GM19467 (cell line): ENCODE measurements at regions not wholly inside any gene's neighbourhood (a gene's known extent, or its start where the extent isn't known, plus 50 kb on each side); places are given as distances from the start of the nearest gene placed in this dataset.

Experiments used
- ATAC-seq: cut with Tn5 transposase; IDR thresholded peaks from one replicate; pipeline ENCODE4 v1.9.1; 2021; ENCODE audit warnings: mild to moderate bottlenecking, moderate library complexity; ENCODE audit not compliant: unreplicated experiment

- no peak for ATAC-seq
Measured at GRCh38 chr17:72338304-72338703, 217.5 kb downstream of the SOX9 start.

DNA sequence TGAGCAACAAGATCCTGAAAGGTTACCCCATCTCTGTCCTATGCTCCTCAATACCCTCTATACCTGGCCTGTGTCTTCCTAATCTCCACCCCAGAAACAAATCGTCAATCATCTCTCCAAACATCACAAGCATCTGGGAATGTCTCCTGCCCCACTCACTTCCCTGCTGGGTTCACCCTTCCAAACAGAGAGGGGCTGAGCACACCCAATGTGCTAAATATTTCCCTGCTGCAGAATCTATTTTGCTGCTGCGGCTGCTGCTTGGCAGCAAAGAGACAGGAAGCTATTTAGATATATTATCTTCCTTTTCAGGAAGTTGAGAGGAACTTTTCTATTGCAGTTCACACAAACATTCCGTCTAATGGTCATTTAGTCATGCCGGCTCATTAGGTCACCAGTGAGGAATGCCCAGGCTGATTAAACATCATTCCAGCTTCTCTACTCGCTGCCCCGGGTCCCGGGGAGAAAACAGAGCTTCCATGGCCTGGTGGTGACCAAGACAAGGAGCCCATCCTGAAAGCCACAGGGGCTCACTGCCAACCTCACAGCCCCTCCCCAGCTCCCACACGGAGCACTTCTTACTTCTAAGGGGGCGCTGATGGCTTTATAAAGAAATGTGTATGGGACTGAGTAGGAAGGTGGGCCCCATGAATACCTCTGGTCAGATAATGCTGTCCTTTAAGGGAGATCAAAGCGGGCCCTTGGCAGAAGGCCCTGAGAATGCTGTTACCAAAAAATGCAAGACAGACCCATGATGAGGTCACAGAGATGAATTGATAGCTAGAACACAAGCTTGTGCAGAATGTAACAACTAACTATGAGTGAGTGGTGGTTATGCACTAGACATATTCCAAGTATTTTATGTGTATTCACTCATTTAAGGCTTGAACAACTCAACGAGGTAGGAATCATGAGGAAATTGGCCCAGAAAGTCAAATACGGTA is 218.3 kb downstream of the SOX9 start:
- no peak for ATAC-seq

- no peak for ATAC-seq
Measured at GRCh38 chr17:72340836-72341235, 220.0 kb downstream of the SOX9 start.

DNA sequence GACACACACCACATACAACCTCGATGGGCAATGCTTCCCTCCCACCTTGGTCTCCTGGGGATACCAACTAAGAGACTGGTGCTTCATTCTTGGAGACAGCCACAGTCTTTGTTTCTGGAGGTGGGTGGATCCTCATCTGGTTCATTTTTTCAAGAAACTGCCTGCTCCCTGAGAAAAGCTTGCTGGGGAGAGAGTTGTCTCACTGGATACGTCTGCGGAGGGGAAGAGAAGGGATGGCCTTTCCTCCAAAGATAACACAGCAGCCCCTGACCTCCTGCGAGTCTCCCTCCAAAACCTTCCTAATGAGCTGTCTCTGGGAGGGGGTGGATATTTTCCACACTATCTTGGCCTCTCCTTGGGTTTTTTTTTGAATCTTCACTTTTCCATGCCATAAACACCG is 221.2 kb downstream of the SOX9 start:
- no peak for ATAC-seq

GRCh38 chr17:72342627-72343527 is 222.1 kb downstream of the SOX9 start:
- ATAC-seq, result no peak

DNA sequence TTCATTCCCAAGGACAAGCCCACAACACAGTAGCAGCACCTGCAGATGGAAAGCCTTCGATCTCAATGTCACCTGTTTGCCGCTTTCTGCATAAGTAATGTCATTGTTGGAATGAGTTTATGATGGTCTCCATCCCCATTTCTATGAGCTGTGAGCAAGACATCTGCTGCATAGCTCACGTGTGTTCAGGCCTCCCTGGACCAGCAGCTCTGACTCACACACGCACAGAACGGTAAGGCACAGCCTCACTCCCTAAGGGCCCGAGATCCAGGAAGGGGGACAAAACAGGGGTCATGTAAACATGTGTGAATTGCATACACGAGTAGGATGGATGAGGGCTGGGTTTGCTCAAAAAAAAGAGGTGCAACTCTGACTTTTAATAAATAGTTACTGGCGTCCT is 223.1 kb downstream of the SOX9 start:
- ATAC-seq, result no peak

GRCh38 chr17:72344613-72345012 is 223.8 kb downstream of the SOX9 start:
- no peak for ATAC-seq

GRCh38 chr17:72345088-72345487 is 224.3 kb downstream of the SOX9 start:
- ATAC-seq, result no peak

- no peak for ATAC-seq
Measured at GRCh38 chr17:72345536-72345935, 224.7 kb downstream of the SOX9 start.

DNA sequence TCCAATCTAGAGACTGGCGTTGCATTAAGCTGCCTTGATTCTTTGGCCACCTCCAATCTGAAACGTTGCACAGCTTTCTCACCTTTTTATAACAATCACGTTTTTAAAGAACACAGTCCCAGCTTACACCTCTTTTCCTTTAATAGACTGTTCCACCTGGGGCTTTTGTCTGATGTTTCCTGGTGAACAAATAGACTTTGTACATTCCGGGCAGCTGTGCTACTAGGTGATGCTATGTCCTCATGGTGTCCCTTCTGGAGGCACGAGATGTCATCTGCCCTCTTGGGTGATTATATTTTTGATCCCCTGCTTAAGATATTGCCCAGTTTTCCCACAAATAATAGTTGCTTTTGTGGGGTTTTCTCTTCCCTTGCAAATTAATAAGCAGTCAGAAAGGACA is 225.5 kb downstream of the SOX9 start:
- ATAC-seq, result no peak

GRCh38 chr17:72349011-72349410 is 228.2 kb downstream of the SOX9 start:
- ATAC-seq, result no peak

DNA sequence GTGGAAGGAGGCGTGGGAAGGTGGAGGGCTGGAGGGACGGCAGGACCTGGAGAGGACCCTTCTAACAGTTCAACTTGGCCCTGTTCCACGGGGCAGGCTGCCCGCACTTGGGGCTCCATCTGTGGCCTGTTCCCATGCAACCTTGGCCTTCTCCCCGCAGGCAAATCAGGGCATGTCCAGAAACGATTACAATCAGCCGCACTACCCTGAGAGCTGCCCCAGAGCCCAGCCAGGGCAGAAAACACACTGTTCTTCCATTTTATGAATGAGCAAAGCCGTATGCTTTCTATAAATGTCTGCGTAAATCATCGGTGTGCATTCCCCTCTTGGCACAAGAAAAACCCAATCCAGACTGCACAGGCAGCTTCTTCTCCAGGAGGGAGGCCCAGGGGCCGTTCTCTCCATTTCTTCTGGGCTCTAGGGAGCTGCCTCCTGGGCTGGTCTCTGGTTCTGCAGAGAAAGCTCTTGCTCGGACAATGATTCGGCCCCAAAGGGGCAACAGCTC is 228.7 kb downstream of the SOX9 start:
- ATAC-seq, result no peak

- ATAC-seq, result no peak
Measured at GRCh38 chr17:72350073-72350472, 229.3 kb downstream of the SOX9 start.

DNA sequence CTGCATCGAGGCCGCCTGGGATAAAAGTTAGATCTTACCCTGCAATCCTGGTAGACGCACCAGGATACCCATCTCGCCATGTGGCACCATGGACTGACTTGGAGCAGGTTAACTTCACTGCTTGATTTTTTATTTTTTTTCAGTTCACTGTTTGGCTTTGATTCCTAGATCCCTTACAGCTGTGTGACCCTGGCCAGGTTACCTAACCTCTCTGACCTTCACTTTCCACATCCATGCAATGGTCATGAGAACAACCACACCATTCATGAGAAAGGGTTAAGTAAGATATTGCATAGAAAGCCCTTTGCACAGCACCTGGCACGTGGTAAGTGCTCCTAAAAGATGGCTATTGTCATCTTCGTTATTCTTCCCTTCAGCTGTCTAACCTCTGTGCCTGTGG is 230.5 kb downstream of the SOX9 start:
- no peak for ATAC-seq

- no peak for ATAC-seq
Measured at GRCh38 chr17:72351884-72352346, 231.1 kb downstream of the SOX9 start.

GRCh38 chr17:72353502-72353901 is 232.7 kb downstream of the SOX9 start:
- ATAC-seq, result no peak

GRCh38 chr17:72354071-72354470 is 233.3 kb downstream of the SOX9 start:
- ATAC-seq, result no peak

DNA sequence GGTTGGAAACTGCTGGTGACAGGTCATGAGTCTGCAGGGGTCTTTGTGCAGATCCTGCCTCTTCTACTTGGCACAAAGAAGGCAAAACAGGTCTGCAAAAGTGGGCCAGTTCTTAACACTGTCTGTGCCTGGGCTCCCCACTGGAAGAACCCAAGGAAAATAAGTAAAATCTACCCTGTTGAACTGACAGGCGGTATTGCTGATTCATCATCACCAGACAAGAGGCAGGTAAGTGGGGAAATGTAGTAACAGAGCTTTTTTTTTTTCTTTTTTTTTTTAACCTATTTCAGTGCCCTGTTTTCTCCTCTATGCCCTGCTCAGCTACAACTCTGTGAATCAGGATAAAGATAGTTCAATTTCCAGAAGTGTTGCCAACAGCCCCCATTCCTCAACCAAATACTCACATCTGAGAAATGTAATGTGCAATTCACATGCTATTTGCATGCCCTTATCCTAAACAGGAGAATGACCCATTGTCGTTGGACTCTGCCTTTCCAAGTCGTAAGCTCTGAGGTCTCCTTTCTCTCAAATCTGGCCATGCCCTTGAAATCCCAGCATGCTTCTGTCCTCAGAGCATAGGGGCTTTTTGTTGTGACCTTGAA is 237.0 kb downstream of the SOX9 start:
- ATAC-seq, result no peak

- no peak for ATAC-seq
Measured at GRCh38 chr17:72358465-72358864, 237.6 kb downstream of the SOX9 start.

GRCh38 chr17:72359274-72359673 is 238.5 kb downstream of the SOX9 start:
- ATAC-seq, result no peak

DNA sequence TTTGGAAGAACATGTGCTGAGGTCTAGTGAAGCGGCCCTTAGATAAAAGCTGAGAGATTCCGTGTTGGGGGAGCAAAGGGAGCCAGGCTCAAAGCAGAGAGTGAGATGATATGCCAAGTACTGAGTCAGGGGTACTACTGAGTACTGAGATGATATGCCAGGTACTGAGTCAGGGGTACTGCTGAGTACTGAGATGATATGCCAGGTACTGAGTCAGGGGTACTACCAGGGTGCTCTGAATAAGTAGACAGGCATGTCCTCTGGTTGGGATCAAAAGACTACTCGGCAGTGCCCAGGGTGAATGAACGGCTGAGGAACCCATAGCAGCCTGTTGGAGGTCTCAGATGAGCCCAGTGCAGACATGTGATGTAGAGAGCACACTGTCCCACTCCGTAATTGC is 239.0 kb downstream of the SOX9 start:
- ATAC-seq, result no peak
